SK-N-SH treated with all-trans-retinoic acid at 6 μM for 48 hours (cell line): ENCODE measurements at regions not wholly inside any gene's neighbourhood (a gene's known extent, or its start where the extent isn't known, plus 50 kb on each side); places are given as distances from the start of the nearest gene placed in this dataset.

ENCODE experiments used
- CSDC2 ChIP-seq: fragments of 250-450 bp; sonication (Bioruptor Pico); IDR thresholded peaks from 2 replicates; pipeline ENCODE4 v1.5.0; 2020; ENCODE audit warnings: mild to moderate bottlenecking, moderate library complexity
- GLIS3 ChIP-seq: fragments of 250-450 bp; sonication (Bioruptor Pico); IDR thresholded peaks from 2 replicates; pipeline ENCODE4 v1.5.0; 2020; ENCODE audit warnings: mild to moderate bottlenecking, moderate library complexity
- RARB ChIP-seq: fragments of 250-450 bp; sonication (Bioruptor Pico); IDR thresholded peaks from 2 replicates; pipeline ENCODE4 v1.8.0; 2021; ENCODE audit warnings: mild to moderate bottlenecking, moderate library complexity
- TOX ChIP-seq: fragments of 250-450 bp; sonication (Bioruptor Pico); IDR thresholded peaks from 2 replicates; pipeline ENCODE4 v1.8.0; 2021; ENCODE audit warnings: mild to moderate bottlenecking, moderate library complexity, borderline replicate concordance
- ZC3H10 ChIP-seq: fragments of 250-450 bp; sonication (Bioruptor Pico); IDR thresholded peaks from 2 replicates; pipeline ENCODE4 v1.5.1; 2021; ENCODE audit warnings: mild to moderate bottlenecking, moderate library complexity
- ZNF565 ChIP-seq: fragments of 450-650 bp; formaldehyde crosslinking; conservative IDR thresholded peaks from 2 replicates; pipeline ENCODE4 v1.5.0; 2020; ENCODE audit warnings: low read depth, mild to moderate bottlenecking, moderate library complexity
- ZNF70 ChIP-seq: fragments of 450-650 bp; formaldehyde crosslinking; IDR thresholded peaks from 2 replicates; pipeline ENCODE4 v1.5.0; 2020; ENCODE audit warnings: mild to moderate bottlenecking, moderate library complexity

- no peak for TF ChIP-seq ZNF70 (CRISPR knock-in tag)
- TF ChIP-seq CSDC2 = no peak
- no peak for TF ChIP-seq GLIS3
- no peak for TF ChIP-seq RARB (CRISPR knock-in tag)
- TF ChIP-seq ZC3H10 (CRISPR knock-in tag) = no peak
- no peak for TF ChIP-seq ZNF565 (CRISPR knock-in tag)
- no peak for TF ChIP-seq TOX
These were observed 1294.1 kb downstream of the NSUN3 start for GRCh38 chr3:95356764-95357501.
